Panc1 (cell line): ENCODE measurements at regions not wholly inside any gene's neighbourhood (a gene's known extent, or its start where the extent isn't known, plus 50 kb on each side); places are given as distances from the start of the nearest gene placed in this dataset.

Experiments
- ATAC-seq: fragments of 200-7000 bp; cut with Tn5 transposase; 2 replicates; pipeline ENCODE4 v1.9.1; 2020; ENCODE audit warnings: mild to moderate bottlenecking, moderate library complexity
- BruUV-seq: library from RNA; stranded (reverse); fragments of 400-500 nt; replicated peaks from 2 replicates; lab custom pipeline; 2021; lab: Mats Ljungman, UMichigan
- CTCF ChIA-PET: fragments of 300-600 bp; sonication (Branson Sonifier 250); formaldehyde crosslinking; loops from one replicate; lab custom pipeline; 2022; ENCODE audit warnings: antibody characterized with exemption; lab: Charles Lee
- POLR2A ChIA-PET: fragments of 300-600 bp; sonication (Branson Sonifier 250); formaldehyde crosslinking; loops from one replicate; lab custom pipeline; 2022; ENCODE audit warnings: antibody characterized with exemption; lab: Charles Lee
- DNase-seq: peaks from one replicate; pipeline ENCODE4 v3.0.0-alpha.2; 2010; ENCODE audit warnings: low read depth, low spot score
- H3K27ac ChIP-seq: 2 replicates; pipeline ENCODE4 v1.5.1; 2011; ENCODE audit warnings: mild to moderate bottlenecking, low read length, inconsistent platforms
- H3K27me3 ChIP-seq: fragments of 200-500 bp; sonication (Bioruptor generic); 2 replicates; pipeline ENCODE4 v1.6.0; 2014; ENCODE audit warnings: low read length, inconsistent platforms; ENCODE audit not compliant: control insufficient read depth, insufficient read depth
- H3K36me3 ChIP-seq: fragments of 200-500 bp; sonication (Bioruptor generic); 2 replicates; pipeline ENCODE4 v1.5.1; 2014; ENCODE audit warnings: inconsistent platforms, mild to moderate bottlenecking, low read length, moderate library complexity; ENCODE audit not compliant: control insufficient read depth, insufficient read depth
- H3K4me1 ChIP-seq: 2 replicates; pipeline ENCODE4 v1.5.1; 2011; ENCODE audit warnings: inconsistent platforms, mild to moderate bottlenecking, low read length, moderate library complexity; ENCODE audit not compliant: control insufficient read depth, insufficient read depth
- H3K4me3 ChIP-seq, 2 experiments: 2 replicates each; pipeline ENCODE4 v1.5.1; 2011 to 2012; ENCODE audit warnings: low read depth in 2 of 2, low read length in 2 of 2, mild to moderate bottlenecking in 2 of 2, inconsistent platforms in 1 of 2, moderate library complexity in 1 of 2
- H3K9me3 ChIP-seq: fragments of 200-500 bp; sonication (Bioruptor generic); 2 replicates; pipeline ENCODE4 v1.5.1; 2014; ENCODE audit warnings: low read depth, mild to moderate bottlenecking, inconsistent platforms, low read length, moderate library complexity; ENCODE audit not compliant: control insufficient read depth, insufficient read depth
- POLR2AphosphoS5 ChIP-seq: IDR thresholded peaks from 2 replicates; pipeline ENCODE4 v1.6.1; 2012; ENCODE audit warnings: mild to moderate bottlenecking, low read depth, low read length, moderate library complexity
- SIN3A ChIP-seq: IDR thresholded peaks from 2 replicates; pipeline ENCODE4 v1.6.1; 2012; ENCODE audit warnings: low read depth, mild to moderate bottlenecking, low read length, moderate library complexity, borderline replicate concordance; ENCODE audit not compliant: insufficient read depth
- TCF7L2 ChIP-seq: IDR thresholded peaks from 2 replicates; pipeline ENCODE4 v1.6.1; 2011; ENCODE audit warnings: mild to moderate bottlenecking, low read depth, low read length, inconsistent platforms
- in situ Hi-C: cut with HindIII; loops from 2 replicates; pipeline ENCODE4 v1.10.0; 2016; ENCODE audit warnings: low sequenced_read_pairs, low pct_unique_long_range_greater_than_20kb
- intact Hi-C: fragments of 100-400 bp; cut with micrococcal nuclease; formaldehyde crosslinking; loops from one replicate; pipeline ENCODE4 v1.10.0; 2022; ENCODE audit not compliant: unreplicated experiment
- TF ChIP-seq, protein P1 (sequence below), 2 experiments: IDR thresholded peaks; 2 replicates each; pipeline ENCODE4 v1.6.1; 2011 to 2012; ENCODE audit warnings: low read depth in 2 of 2, control low read depth in 1 of 2, low read length in 1 of 2, mild to moderate bottlenecking in 1 of 2, moderate library complexity in 1 of 2; ENCODE audit not compliant: insufficient read depth in 1 of 2
- TF ChIP-seq, protein P2 (sequence below): fragments of 450-650 bp; IDR thresholded peaks from 2 replicates; pipeline ENCODE4 v1.5.1; 2017; ENCODE audit warnings: mild to moderate bottlenecking

DNA sequence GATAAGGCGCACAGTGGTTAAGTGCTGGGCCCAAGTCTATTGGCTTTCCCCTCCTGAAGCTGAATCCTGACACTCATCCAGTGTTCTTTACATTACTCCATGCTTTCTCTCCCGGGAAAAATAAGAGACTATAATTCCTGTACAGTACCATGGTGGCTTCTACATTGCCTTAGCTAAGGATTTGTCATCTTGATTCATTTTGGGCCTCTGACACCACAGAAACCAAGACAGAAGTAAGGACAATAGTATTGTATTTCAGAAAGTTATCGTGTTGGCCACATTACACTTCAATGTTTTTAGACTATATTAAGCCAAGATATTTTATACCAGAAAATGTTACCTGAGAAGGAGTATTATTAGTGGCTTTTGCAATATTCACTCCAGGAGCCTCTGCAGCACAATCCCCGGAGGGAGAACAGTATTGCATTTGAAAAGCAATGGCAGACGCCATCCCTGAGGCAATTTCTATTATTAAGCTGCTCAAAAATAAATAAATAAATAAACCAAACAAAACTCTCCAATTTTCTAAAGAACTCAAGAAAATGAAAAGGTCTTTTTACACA is 267.9 kb downstream of the ENC1 start:
- ChIA-PET POLR2A (no interaction called here), CTCF (no interaction called here)
- BruUV-seq, result no TSS peak
- no peaks in the 10 kb centered on the region for H3K27me3 ChIP-seq
- no peaks in the 10 kb centered on the region for H3K9me3 ChIP-seq
- H3K27ac ChIP-seq, result no peak overlapping the region
- H3K4me1 ChIP-seq, result no peaks in the 10 kb centered on the region
- in situ Hi-C loops (no loop called here), intact Hi-C loops (no loop called here)
- ATAC-seq (no peak), DNase-seq (no peak)
- TF ChIP-seq, protein P1, sequence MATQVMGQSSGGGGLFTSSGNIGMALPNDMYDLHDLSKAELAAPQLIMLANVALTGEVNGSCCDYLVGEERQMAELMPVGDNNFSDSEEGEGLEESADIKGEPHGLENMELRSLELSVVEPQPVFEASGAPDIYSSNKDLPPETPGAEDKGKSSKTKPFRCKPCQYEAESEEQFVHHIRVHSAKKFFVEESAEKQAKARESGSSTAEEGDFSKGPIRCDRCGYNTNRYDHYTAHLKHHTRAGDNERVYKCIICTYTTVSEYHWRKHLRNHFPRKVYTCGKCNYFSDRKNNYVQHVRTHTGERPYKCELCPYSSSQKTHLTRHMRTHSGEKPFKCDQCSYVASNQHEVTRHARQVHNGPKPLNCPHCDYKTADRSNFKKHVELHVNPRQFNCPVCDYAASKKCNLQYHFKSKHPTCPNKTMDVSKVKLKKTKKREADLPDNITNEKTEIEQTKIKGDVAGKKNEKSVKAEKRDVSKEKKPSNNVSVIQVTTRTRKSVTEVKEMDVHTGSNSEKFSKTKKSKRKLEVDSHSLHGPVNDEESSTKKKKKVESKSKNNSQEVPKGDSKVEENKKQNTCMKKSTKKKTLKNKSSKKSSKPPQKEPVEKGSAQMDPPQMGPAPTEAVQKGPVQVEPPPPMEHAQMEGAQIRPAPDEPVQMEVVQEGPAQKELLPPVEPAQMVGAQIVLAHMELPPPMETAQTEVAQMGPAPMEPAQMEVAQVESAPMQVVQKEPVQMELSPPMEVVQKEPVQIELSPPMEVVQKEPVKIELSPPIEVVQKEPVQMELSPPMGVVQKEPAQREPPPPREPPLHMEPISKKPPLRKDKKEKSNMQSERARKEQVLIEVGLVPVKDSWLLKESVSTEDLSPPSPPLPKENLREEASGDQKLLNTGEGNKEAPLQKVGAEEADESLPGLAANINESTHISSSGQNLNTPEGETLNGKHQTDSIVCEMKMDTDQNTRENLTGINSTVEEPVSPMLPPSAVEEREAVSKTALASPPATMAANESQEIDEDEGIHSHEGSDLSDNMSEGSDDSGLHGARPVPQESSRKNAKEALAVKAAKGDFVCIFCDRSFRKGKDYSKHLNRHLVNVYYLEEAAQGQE (IDR thresholded peaks at IDR 0.05; ENCODE audit: insufficient read depth in 1 of 2, low read depth in 2 of 2, low read length in 1 of 2), result no peak
- TF ChIP-seq TCF7L2 (no peak), SIN3A (no peak), POLR2AphosphoS5 (no peak)
- TF ChIP-seq, protein P2, sequence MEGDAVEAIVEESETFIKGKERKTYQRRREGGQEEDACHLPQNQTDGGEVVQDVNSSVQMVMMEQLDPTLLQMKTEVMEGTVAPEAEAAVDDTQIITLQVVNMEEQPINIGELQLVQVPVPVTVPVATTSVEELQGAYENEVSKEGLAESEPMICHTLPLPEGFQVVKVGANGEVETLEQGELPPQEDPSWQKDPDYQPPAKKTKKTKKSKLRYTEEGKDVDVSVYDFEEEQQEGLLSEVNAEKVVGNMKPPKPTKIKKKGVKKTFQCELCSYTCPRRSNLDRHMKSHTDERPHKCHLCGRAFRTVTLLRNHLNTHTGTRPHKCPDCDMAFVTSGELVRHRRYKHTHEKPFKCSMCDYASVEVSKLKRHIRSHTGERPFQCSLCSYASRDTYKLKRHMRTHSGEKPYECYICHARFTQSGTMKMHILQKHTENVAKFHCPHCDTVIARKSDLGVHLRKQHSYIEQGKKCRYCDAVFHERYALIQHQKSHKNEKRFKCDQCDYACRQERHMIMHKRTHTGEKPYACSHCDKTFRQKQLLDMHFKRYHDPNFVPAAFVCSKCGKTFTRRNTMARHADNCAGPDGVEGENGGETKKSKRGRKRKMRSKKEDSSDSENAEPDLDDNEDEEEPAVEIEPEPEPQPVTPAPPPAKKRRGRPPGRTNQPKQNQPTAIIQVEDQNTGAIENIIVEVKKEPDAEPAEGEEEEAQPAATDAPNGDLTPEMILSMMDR, result no peak
- no peaks in the 10 kb centered on the region for H3K36me3 ChIP-seq
- H3K4me3 ChIP-seq, result no peak overlapping the region

- ChIA-PET CTCF (interaction anchor here (0.6 kb wide), 1 partner anchor 15 kb away, joined by 8 read pairs; no protein-coding TSS in a partner anchor), POLR2A (no interaction called here)
- H3K9me3 ChIP-seq, result no peaks in the 10 kb centered on the region
- H3K4me3 ChIP-seq, result no peak overlapping the region
- H3K27me3 ChIP-seq, result no peaks in the 10 kb centered on the region
- intact Hi-C loops (no loop called here), in situ Hi-C loops (no loop called here)
- H3K4me1 ChIP-seq, result no peaks in the 10 kb centered on the region
- H3K27ac ChIP-seq, result no peak overlapping the region
- no peak for ATAC-seq
- no peak for DNase-seq
- TF ChIP-seq SIN3A (no peak), TCF7L2 (no peak)
- TF ChIP-seq, protein P2, result no peak
- no peaks in the 10 kb centered on the region for H3K36me3 ChIP-seq
- BruUV-seq, result no TSS peak
Measured at GRCh38 chr5:74372051-74372450, 268.5 kb downstream of the ENC1 start.
